ENCODE measurements at regions not wholly inside any gene's neighbourhood (a gene's known extent, or its start where the extent isn't known, plus 50 kb on each side); places are given as distances from the start of the nearest gene placed in this dataset.

DNA sequence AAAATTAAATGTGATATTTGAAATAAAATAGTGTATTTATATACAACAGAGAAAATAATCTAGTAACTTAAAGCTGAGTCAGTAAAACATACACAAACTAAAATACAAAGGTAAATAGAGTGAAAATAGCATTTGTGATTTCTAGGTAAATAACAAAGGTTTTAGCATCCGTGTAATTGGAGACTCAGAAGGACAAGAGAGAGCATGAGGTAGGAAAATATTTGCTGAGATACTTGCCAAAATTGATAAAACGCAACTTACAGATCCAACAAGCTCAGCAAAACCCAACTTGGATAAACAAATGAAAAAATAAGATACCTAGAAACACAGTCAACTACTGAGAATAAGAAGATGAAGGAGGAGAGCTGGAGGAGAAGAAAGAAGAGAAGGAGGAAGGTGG, 634.7 kb upstream of the CCDC179 start:
- no peak for DNase-seq (ENCODE audit: low read depth, low spot score)
- no peaks in the 10 kb centered on the region for H3K9me3 ChIP-seq (ENCODE audit: control insufficient read depth, insufficient read depth, low read length)
- no CpG with 5 or more reads among the region's 2 CpGs for WGBS (ENCODE audit: insufficient coverage, insufficient read length)
- no peaks in the 10 kb centered on the region for H3K36me3 ChIP-seq (ENCODE audit: control insufficient read depth, insufficient read depth, low read length)
- no peak overlapping the region for H3K27ac ChIP-seq (ENCODE audit: low read length)
- H3K27me3 ChIP-seq (ENCODE audit: control insufficient read depth, insufficient read depth, low read length), result no peaks in the 10 kb centered on the region
- no peak overlapping the region for H3K4me3 ChIP-seq (ENCODE audit: low read length)
- no peaks in the 10 kb centered on the region for H3K4me1 ChIP-seq (ENCODE audit: control insufficient read depth, insufficient read depth, low read length)

DNA sequence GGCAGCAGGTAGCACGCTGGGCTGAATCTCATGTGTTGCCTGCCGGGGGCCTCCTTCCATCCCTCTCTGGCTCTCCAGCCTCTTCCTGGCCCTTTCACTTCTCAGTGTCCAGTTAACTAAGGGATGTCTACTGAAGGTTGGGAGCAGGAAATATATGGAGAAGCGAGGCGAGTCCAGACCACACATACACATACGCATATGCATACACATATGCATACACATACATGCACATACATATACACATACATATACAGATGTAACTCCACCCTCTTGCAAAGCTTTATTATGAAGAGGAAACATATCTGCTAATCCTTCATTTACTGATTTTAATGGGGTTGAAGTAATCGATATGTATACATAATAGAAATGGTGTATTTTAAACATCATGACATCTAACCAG, 636.1 kb upstream of the CCDC179 start:
- Histone ChIP-seq H3K36me3 (ENCODE audit: control insufficient read depth, insufficient read depth, low read length) (no peaks in the 10 kb centered on the region), H3K4me1 (ENCODE audit: control insufficient read depth, insufficient read depth, low read length) (no peaks in the 10 kb centered on the region), H3K9me3 (ENCODE audit: control insufficient read depth, insufficient read depth, low read length) (no peaks in the 10 kb centered on the region), H3K4me3 (ENCODE audit: low read length) (no peak overlapping the region), H3K27ac (ENCODE audit: low read length) (no peak overlapping the region), H3K27me3 (ENCODE audit: control insufficient read depth, insufficient read depth, low read length) (no peaks in the 10 kb centered on the region)
- no CpG with 5 or more reads among the region's 6 CpGs for WGBS (ENCODE audit: insufficient coverage, insufficient read length)
- DNase-seq (ENCODE audit: low read depth, low spot score), result no peak

- Histone ChIP-seq H3K27ac (ENCODE audit: low read length) (no peak overlapping the region), H3K4me3 (ENCODE audit: low read length) (no peak overlapping the region), H3K36me3 (ENCODE audit: control insufficient read depth, insufficient read depth, low read length) (no peaks in the 10 kb centered on the region), H3K9me3 (ENCODE audit: control insufficient read depth, insufficient read depth, low read length) (no peaks in the 10 kb centered on the region), H3K4me1 (ENCODE audit: control insufficient read depth, insufficient read depth, low read length) (no peaks in the 10 kb centered on the region), H3K27me3 (ENCODE audit: control insufficient read depth, insufficient read depth, low read length) (no peaks in the 10 kb centered on the region)
- no peak for DNase-seq (ENCODE audit: low read depth, low spot score)
- WGBS (ENCODE audit: insufficient coverage, insufficient read length), result no CpG with 5 or more reads among the region's 1 CpG
These were observed 636.8 kb upstream of the CCDC179 start for GRCh38 chr11:23497040-23497439.

DNA sequence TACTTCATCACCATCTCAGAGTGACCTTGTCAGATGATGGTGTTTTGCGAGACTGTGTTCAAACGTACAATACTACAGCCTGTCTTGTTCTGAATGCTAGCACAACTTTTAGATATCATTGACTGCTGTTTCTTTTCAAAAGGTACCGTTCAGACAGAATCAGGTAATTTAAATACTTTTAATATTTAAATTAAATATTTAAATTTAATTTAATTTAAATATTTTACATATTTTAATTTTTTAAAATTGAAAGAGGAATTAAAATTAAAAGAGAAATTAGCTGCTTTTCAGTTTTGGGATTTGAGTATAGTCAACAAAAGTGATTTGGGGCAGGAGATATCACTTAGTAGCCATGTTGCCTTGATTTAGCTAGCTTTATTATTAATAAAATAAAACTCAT, 642.1 kb upstream of the CCDC179 start:
- DNase-seq (ENCODE audit: low read depth, low spot score), result no peak
- Histone ChIP-seq H3K4me1 (ENCODE audit: control insufficient read depth, insufficient read depth, low read length) (no peaks in the 10 kb centered on the region), H3K27ac (ENCODE audit: low read length) (no peak overlapping the region), H3K36me3 (ENCODE audit: control insufficient read depth, insufficient read depth, low read length) (no peaks in the 10 kb centered on the region), H3K27me3 (ENCODE audit: control insufficient read depth, insufficient read depth, low read length) (no peaks in the 10 kb centered on the region), H3K9me3 (ENCODE audit: control insufficient read depth, insufficient read depth, low read length) (no peaks in the 10 kb centered on the region), H3K4me3 (ENCODE audit: low read length) (no peak overlapping the region)
- no CpG with 5 or more reads among the region's 3 CpGs for WGBS (ENCODE audit: insufficient coverage, insufficient read length)

DNA sequence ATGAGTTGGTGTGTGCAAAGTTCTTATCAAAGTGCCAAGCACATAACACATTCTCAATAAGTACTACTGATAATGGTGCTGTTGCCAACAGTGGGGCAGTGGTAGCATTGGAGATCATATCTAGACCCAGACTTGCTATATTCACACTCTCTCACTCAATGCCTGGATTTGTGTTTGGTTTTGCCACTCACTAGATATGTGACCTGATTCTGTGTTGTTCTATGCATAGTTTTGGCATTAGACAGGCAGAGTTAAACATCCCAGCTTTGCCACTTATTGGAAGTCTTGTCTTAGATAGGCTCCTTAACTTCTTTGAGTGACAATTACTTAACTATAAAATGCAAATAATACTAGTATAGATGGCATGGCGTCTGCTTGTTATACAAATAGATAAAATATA, 642.6 kb upstream of the CCDC179 start:
- no peak for DNase-seq (ENCODE audit: low read depth, low spot score)

GRCh38 chr11:23509023-23509422, 648.7 kb upstream of the CCDC179 start:
- no peak overlapping the region for H3K4me3 ChIP-seq (ENCODE audit: low read length)
- H3K4me1 ChIP-seq (ENCODE audit: control insufficient read depth, insufficient read depth, low read length), result no peaks in the 10 kb centered on the region
- no peaks in the 10 kb centered on the region for H3K36me3 ChIP-seq (ENCODE audit: control insufficient read depth, insufficient read depth, low read length)
- H3K27ac ChIP-seq (ENCODE audit: low read length), result no peak overlapping the region
- no peak for DNase-seq (ENCODE audit: low read depth, low spot score)
- no peaks in the 10 kb centered on the region for H3K27me3 ChIP-seq (ENCODE audit: control insufficient read depth, insufficient read depth, low read length)
- H3K9me3 ChIP-seq (ENCODE audit: control insufficient read depth, insufficient read depth, low read length), result no peaks in the 10 kb centered on the region

More for the DNA sequence above, 642.6 kb upstream of the CCDC179 start:
- no peaks in the 10 kb centered on the region for H3K9me3 ChIP-seq (ENCODE audit: control insufficient read depth, insufficient read depth, low read length)
- WGBS (ENCODE audit: insufficient coverage, insufficient read length), result no CpG with 5 or more reads among the region's 1 CpG
- H3K4me1 ChIP-seq (ENCODE audit: control insufficient read depth, insufficient read depth, low read length), result no peaks in the 10 kb centered on the region
- no peaks in the 10 kb centered on the region for H3K27me3 ChIP-seq (ENCODE audit: control insufficient read depth, insufficient read depth, low read length)
- H3K4me3 ChIP-seq (ENCODE audit: low read length), result no peak overlapping the region
- H3K36me3 ChIP-seq (ENCODE audit: control insufficient read depth, insufficient read depth, low read length), result no peaks in the 10 kb centered on the region
- no peak overlapping the region for H3K27ac ChIP-seq (ENCODE audit: low read length)

GRCh38 chr11:23509821-23510220, 649.5 kb upstream of the CCDC179 start:
- no peak overlapping the region for H3K4me3 ChIP-seq (ENCODE audit: low read length)
- no CpG with 5 or more reads among the region's 2 CpGs for WGBS (ENCODE audit: insufficient coverage, insufficient read length)

DNA sequence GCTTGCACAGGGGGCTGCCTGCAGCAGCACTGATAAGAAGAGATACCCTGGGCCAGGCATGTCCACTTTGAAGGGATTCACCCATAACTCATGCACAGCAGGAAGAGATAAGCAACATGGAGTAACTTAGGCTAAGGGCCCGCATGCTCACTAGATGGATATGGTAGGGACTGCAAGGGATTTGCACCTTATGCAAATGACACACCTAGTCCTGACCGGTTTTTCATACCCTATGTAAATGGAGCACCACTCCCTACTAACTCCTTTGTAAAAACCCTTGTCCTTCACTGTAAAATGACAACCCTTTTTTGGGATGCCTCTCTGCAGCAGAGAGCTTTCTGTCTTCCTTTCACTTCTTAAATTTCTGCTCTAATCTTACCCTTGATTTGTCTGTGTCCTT, 658.9 kb upstream of the CCDC179 start:
- DNase-seq (ENCODE audit: low read depth, low spot score), result no peak
- WGBS (ENCODE audit: insufficient coverage, insufficient read length), result no CpG with 5 or more reads among the region's 2 CpGs
- no peaks in the 10 kb centered on the region for H3K9me3 ChIP-seq (ENCODE audit: control insufficient read depth, insufficient read depth, low read length)
- no peaks in the 10 kb centered on the region; the same call in 1 of the 2 replicates for H3K4me1 ChIP-seq (ENCODE audit: control insufficient read depth, insufficient read depth, low read length)
- H3K4me3 ChIP-seq (ENCODE audit: low read length), result no peak overlapping the region
- no peaks in the 10 kb centered on the region for H3K27me3 ChIP-seq (ENCODE audit: control insufficient read depth, insufficient read depth, low read length)
- H3K27ac ChIP-seq (ENCODE audit: low read length), result no peak overlapping the region
- H3K36me3 ChIP-seq (ENCODE audit: control insufficient read depth, insufficient read depth, low read length), result no peaks in the 10 kb centered on the region

More at GRCh38 chr11:23509821-23510220, 649.5 kb upstream of the CCDC179 start:
- Histone ChIP-seq H3K36me3 (ENCODE audit: control insufficient read depth, insufficient read depth, low read length) (no peaks in the 10 kb centered on the region), H3K4me1 (ENCODE audit: control insufficient read depth, insufficient read depth, low read length) (no peaks in the 10 kb centered on the region), H3K9me3 (ENCODE audit: control insufficient read depth, insufficient read depth, low read length) (no peaks in the 10 kb centered on the region), H3K27me3 (ENCODE audit: control insufficient read depth, insufficient read depth, low read length) (no peaks in the 10 kb centered on the region), H3K27ac (ENCODE audit: low read length) (no peak overlapping the region)
- no peak for DNase-seq (ENCODE audit: low read depth, low spot score)

GRCh38 chr11:23520226-23520960, 660.1 kb upstream of the CCDC179 start:
- Histone ChIP-seq H3K27ac (ENCODE audit: low read length) (no peak overlapping the region), H3K9me3 (ENCODE audit: control insufficient read depth, insufficient read depth, low read length) (no peaks in the 10 kb centered on the region), H3K36me3 (ENCODE audit: control insufficient read depth, insufficient read depth, low read length) (no peaks in the 10 kb centered on the region), H3K27me3 (ENCODE audit: control insufficient read depth, insufficient read depth, low read length) (no peaks in the 10 kb centered on the region), H3K4me3 (ENCODE audit: low read length) (no peak overlapping the region), H3K4me1 (ENCODE audit: control insufficient read depth, insufficient read depth, low read length) (no peaks in the 10 kb centered on the region; the same call in 1 of the 2 replicates)
- DNase-seq (ENCODE audit: low read depth, low spot score), result no peak
- WGBS (ENCODE audit: insufficient coverage, insufficient read length), result no CpG with 5 or more reads among the region's 11 CpGs

DNA sequence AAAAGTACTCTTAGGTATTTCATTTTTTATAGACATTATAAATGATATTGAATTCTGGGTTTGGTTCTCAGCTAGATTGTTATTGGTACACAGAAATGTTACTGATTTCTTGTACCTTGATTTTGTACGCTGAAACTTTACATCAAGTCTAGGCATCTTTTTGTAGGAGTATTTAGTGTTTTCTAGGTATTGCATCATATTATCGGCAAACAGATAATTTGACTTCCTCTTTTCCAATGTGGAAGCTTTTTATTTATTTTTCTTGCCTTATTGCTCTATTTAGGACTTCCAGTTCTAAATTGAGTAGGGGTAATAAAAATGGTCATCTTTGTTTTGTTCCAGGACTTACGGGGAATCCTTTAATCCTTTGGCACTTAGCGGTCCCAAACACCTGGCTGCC, 676.6 kb upstream of the CCDC179 start:
- no CpG with 5 or more reads among the region's 4 CpGs for WGBS (ENCODE audit: insufficient coverage, insufficient read length)
- DNase-seq (ENCODE audit: low read depth, low spot score), result no peak
- no peaks in the 10 kb centered on the region for H3K36me3 ChIP-seq (ENCODE audit: control insufficient read depth, insufficient read depth, low read length)

DNA sequence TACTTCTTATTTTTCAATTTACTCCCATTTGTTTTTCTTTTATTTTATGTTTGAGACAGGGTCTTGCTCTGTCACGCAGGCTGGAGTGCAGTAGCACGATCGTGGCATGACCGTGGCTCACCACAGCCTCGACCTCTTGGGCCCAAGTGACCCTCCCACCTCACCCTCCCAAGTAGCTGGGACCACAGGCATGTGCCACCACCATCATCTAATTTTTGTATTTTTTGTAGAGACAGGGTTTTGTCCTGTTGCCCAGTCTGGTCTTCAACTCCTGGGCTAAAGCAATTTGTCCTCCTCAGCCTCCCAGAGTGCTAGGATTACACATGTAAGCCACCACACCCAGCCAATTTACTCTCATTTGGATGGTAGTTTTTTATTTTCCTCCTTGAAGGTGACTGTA, 679.3 kb upstream of the CCDC179 start:
- WGBS (ENCODE audit: insufficient coverage, insufficient read length), result no CpG with 5 or more reads among the region's 5 CpGs

More for the DNA sequence above, 676.6 kb upstream of the CCDC179 start:
- Histone ChIP-seq H3K9me3 (ENCODE audit: control insufficient read depth, insufficient read depth, low read length) (no peaks in the 10 kb centered on the region), H3K4me1 (ENCODE audit: control insufficient read depth, insufficient read depth, low read length) (no peaks in the 10 kb centered on the region), H3K4me3 (ENCODE audit: low read length) (no peak overlapping the region), H3K27me3 (ENCODE audit: control insufficient read depth, insufficient read depth, low read length) (no peaks in the 10 kb centered on the region), H3K27ac (ENCODE audit: low read length) (no peak overlapping the region)

More for the DNA sequence above, 679.3 kb upstream of the CCDC179 start:
- H3K9me3 ChIP-seq (ENCODE audit: control insufficient read depth, insufficient read depth, low read length), result no peaks in the 10 kb centered on the region
- no peaks in the 10 kb centered on the region for H3K27me3 ChIP-seq (ENCODE audit: control insufficient read depth, insufficient read depth, low read length)
- H3K4me3 ChIP-seq (ENCODE audit: low read length), result no peak overlapping the region
- DNase-seq (ENCODE audit: low read depth, low spot score), result no peak
- no peaks in the 10 kb centered on the region for H3K36me3 ChIP-seq (ENCODE audit: control insufficient read depth, insufficient read depth, low read length)
- no peaks in the 10 kb centered on the region for H3K4me1 ChIP-seq (ENCODE audit: control insufficient read depth, insufficient read depth, low read length)
- no peak overlapping the region for H3K27ac ChIP-seq (ENCODE audit: low read length)
